OCI-LY7 (cell line): ENCODE measurements at regions not wholly inside any gene's neighbourhood (a gene's known extent, or its start where the extent isn't known, plus 50 kb on each side); places are given as distances from the start of the nearest gene placed in this dataset.

Experiments used
- CTCF ChIP-seq: fragments of 200-600 bp; sonication (generic); conservative IDR thresholded peaks from 2 replicates; pipeline ENCODE4 v1.5.1; 2014; ENCODE audit warnings: mild to moderate bottlenecking, antibody characterized with exemption, low read length, moderate library complexity, mixed read lengths
- EZH2phosphoT487 ChIP-seq: fragments of 200-600 bp; sonication (generic); IDR thresholded peaks from 2 replicates; pipeline ENCODE4 v1.6.1; 2018; ENCODE audit warnings: low read depth, borderline replicate concordance, mild to moderate bottlenecking, mixed run types, antibody characterized with exemption, low read length, moderate library complexity, mixed read lengths

- TF ChIP-seq CTCF (peak; percentile 53), EZH2phosphoT487 (no peak)
These were observed 162.6 kb downstream of the KLF6 start for GRCh38 chr10:3622427-3622826.
